ENCODE measurements at regions not wholly inside any gene's neighbourhood (a gene's known extent, or its start where the extent isn't known, plus 50 kb on each side); places are given as distances from the start of the nearest gene placed in this dataset.
"Not testable (repeated sequence)": the region's sequence is repeated elsewhere in the genome, so short reads cannot be mapped to it uniquely, and the experiment has no call there.

GRCh38 chr4:163256680-163257343 lies 75.6 kb downstream of the NPY1R start:
- no peak for DNase-seq (ENCODE audit: low read depth)
- H3K4me3 ChIP-seq (ENCODE audit: low read depth, low read length), result no peak overlapping the region
- no peak for TF ChIP-seq CTCF (conservative IDR thresholded peaks at IDR 0.05; ENCODE audit: low read depth, low read length)

- H3K4me3 ChIP-seq (ENCODE audit: low read depth, low read length), result no peak overlapping the region
- TF ChIP-seq CTCF (conservative IDR thresholded peaks at IDR 0.05; ENCODE audit: low read depth, low read length), result peak; percentile 40
- no peak for DNase-seq (ENCODE audit: low read depth)
These were observed 81.2 kb downstream of the NPY1R start for GRCh38 chr4:163251204-163251603.

- H3K4me3 ChIP-seq (ENCODE audit: low read depth, low read length), result no peak overlapping the region
- DNase-seq (ENCODE audit: low read depth), result no peak
- no peak for TF ChIP-seq CTCF (conservative IDR thresholded peaks at IDR 0.05; ENCODE audit: low read depth, low read length)
These were observed 82.4 kb upstream of the NAF1 start for GRCh38 chr4:163249042-163249441.

- TF ChIP-seq CTCF (conservative IDR thresholded peaks at IDR 0.05; ENCODE audit: low read depth, low read length), result no peak
These were observed 78.5 kb upstream of the NAF1 start for GRCh38 chr4:163245044-163245728.

GRCh38 chr4:163243297-163243981 lies 76.7 kb upstream of the NAF1 start:
- H3K4me3 ChIP-seq (ENCODE audit: low read depth, low read length), result no peak overlapping the region
- no peak for TF ChIP-seq CTCF (conservative IDR thresholded peaks at IDR 0.05; ENCODE audit: low read depth, low read length)
- DNase-seq (ENCODE audit: low read depth), result no peak

More at GRCh38 chr4:163245044-163245728, 78.5 kb upstream of the NAF1 start:
- no peak for DNase-seq (ENCODE audit: low read depth)
- H3K4me3 ChIP-seq (ENCODE audit: low read depth, low read length), result no peak overlapping the region

GRCh38 chr4:163237856-163238255 lies 71.2 kb upstream of the NAF1 start:
- no peak for DNase-seq (ENCODE audit: low read depth)
- H3K4me3 ChIP-seq (ENCODE audit: low read depth, low read length), result no peak overlapping the region
- TF ChIP-seq CTCF (conservative IDR thresholded peaks at IDR 0.05; ENCODE audit: low read depth, low read length), result no peak

GRCh38 chr4:163236389-163236788 lies 69.7 kb upstream of the NAF1 start:
- DNase-seq (ENCODE audit: low read depth); H3K4me3 ChIP-seq (ENCODE audit: low read depth, low read length): not testable (repeated sequence)

All from epithelial cell of proximal tubule (primary cell).